COLO668 (cell line): ENCODE measurements at regions not wholly inside any gene's neighbourhood (a gene's known extent, or its start where the extent isn't known, plus 50 kb on each side); places are given as distances from the start of the nearest gene placed in this dataset.

Experiments used
- DNase-seq: peaks from one replicate; lab custom pipeline; 2025; ENCODE audit not compliant: unreplicated experiment; lab: John Stamatoyannopoulos, UW

- no peak for DNase-seq
Measured at GRCh38 chr1:87165177-87165576, 163.5 kb upstream of the LMO4 start.

GRCh38 chr1:87167157-87167789 is 161.4 kb upstream of the LMO4 start:
- DNase-seq: no peak

GRCh38 chr1:87167848-87168525 is 160.7 kb upstream of the LMO4 start:
- DNase-seq: no peak

- DNase-seq: no peak
Measured at GRCh38 chr1:87169263-87169910, 159.3 kb upstream of the LMO4 start.

- no peak for DNase-seq
Measured at GRCh38 chr1:87170157-87170556, 158.5 kb upstream of the LMO4 start.

GRCh38 chr1:87170931-87171598 is 157.6 kb upstream of the LMO4 start:
- DNase-seq: no peak

- no peak for DNase-seq
Measured at GRCh38 chr1:87173231-87173630, 155.4 kb upstream of the LMO4 start.

- no peak for DNase-seq
Measured at GRCh38 chr1:87174724-87175245, 153.9 kb upstream of the LMO4 start.

- no peak for DNase-seq
Measured at GRCh38 chr1:87176087-87176486, 152.6 kb upstream of the LMO4 start.

GRCh38 chr1:87176514-87176913 is 152.2 kb upstream of the LMO4 start:
- DNase-seq: no peak

GRCh38 chr1:87178441-87178840 is 150.2 kb upstream of the LMO4 start:
- DNase-seq: no peak

GRCh38 chr1:87179076-87179810 is 149.4 kb upstream of the LMO4 start:
- DNase-seq: no peak

GRCh38 chr1:87179851-87180519 is 148.7 kb upstream of the LMO4 start:
- no peak for DNase-seq

GRCh38 chr1:87180682-87181081 is 148.0 kb upstream of the LMO4 start:
- DNase-seq: no peak

GRCh38 chr1:87182611-87183010 is 146.1 kb upstream of the LMO4 start:
- no peak for DNase-seq

- no peak for DNase-seq
Measured at GRCh38 chr1:87185077-87185476, 143.6 kb upstream of the LMO4 start.

GRCh38 chr1:87186346-87186745 is 142.3 kb upstream of the LMO4 start:
- no peak for DNase-seq

GRCh38 chr1:87188640-87189039 is 140.0 kb upstream of the LMO4 start:
- DNase-seq: no peak

GRCh38 chr1:87190402-87190801 is 138.3 kb upstream of the LMO4 start:
- DNase-seq: no peak

- DNase-seq: no peak
Measured at GRCh38 chr1:87191646-87192045, 137.0 kb upstream of the LMO4 start.
